Kidney epithelial cell (primary cell): ENCODE measurements at regions not wholly inside any gene's neighbourhood (a gene's known extent, or its start where the extent isn't known, plus 50 kb on each side); places are given as distances from the start of the nearest gene placed in this dataset.

Experiments used
- DNase-seq: peaks from one replicate; pipeline ENCODE4 v3.0.0-alpha.2; 2010; ENCODE audit warnings: low read depth
- H3K27me3 ChIP-seq: 2 replicates; pipeline ENCODE4 v1.6.0; 2011; ENCODE audit warnings: low read length; ENCODE audit not compliant: control insufficient read depth, insufficient read depth
- H3K36me3 ChIP-seq: 2 replicates; pipeline ENCODE4 v1.5.1; 2011; ENCODE audit warnings: low read length; ENCODE audit not compliant: control insufficient read depth, insufficient read depth
- H3K4me3 ChIP-seq: 2 replicates; pipeline ENCODE4 v1.5.1; 2011; ENCODE audit warnings: low read depth, mild to moderate bottlenecking, control low read depth, low read length
- TF ChIP-seq, protein P1 (sequence below): IDR thresholded peaks from 2 replicates; pipeline ENCODE4 v1.5.1; 2011; ENCODE audit warnings: mild to moderate bottlenecking, moderate library complexity, low read length, control low read depth, inconsistent platforms; ENCODE audit not compliant: insufficient read depth, poor library complexity, severe bottlenecking

DNA sequence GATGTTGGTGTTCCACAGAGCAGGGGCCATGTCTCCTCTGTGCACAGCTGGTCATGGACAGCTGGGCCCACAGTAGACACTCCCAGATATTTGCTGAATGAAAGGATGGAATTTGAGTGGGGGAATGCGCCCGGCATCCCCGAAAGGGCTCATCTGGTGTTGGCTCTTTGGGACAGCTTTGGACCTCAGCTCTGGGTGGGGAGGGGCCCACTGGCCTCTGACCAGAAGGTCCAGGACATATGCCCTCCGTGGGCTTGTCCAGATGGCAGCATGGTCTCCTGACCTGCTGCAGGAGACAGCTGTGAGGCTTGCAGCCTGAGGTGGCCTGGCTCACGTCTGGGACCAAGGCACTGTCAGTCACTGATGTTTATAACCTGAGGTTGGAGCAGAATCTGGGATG lies 160.4 kb upstream of the AJAP1 start:
- TF ChIP-seq, protein P1, sequence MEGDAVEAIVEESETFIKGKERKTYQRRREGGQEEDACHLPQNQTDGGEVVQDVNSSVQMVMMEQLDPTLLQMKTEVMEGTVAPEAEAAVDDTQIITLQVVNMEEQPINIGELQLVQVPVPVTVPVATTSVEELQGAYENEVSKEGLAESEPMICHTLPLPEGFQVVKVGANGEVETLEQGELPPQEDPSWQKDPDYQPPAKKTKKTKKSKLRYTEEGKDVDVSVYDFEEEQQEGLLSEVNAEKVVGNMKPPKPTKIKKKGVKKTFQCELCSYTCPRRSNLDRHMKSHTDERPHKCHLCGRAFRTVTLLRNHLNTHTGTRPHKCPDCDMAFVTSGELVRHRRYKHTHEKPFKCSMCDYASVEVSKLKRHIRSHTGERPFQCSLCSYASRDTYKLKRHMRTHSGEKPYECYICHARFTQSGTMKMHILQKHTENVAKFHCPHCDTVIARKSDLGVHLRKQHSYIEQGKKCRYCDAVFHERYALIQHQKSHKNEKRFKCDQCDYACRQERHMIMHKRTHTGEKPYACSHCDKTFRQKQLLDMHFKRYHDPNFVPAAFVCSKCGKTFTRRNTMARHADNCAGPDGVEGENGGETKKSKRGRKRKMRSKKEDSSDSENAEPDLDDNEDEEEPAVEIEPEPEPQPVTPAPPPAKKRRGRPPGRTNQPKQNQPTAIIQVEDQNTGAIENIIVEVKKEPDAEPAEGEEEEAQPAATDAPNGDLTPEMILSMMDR = no peak
- no peak for DNase-seq
- H3K4me3 ChIP-seq = no peak overlapping the region
- H3K27me3 ChIP-seq = no peaks in the 10 kb centered on the region
- no peaks in the 10 kb centered on the region for H3K36me3 ChIP-seq

DNA sequence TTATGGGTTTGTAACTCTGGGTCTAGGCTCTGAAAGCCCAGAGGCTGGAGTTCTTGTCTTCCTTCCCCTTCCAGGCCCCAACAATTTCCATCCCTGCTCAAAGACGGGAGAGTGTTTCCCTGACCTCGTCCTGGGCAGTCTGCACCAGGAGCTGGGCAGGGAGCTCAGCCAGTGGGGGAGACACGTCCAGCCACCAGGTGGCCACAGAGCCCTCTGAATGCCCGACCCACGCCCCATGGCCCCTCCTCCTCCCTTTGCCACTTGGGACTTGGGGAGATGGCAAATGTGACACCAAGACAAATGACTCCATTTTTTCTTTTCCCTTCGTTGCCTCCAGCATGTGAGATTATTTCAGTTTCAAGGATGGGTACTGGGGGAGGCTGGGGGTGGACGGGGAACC lies 159.9 kb upstream of the AJAP1 start:
- TF ChIP-seq, protein P1 = no peak
- no peak for DNase-seq
- Histone ChIP-seq H3K36me3 (no peaks in the 10 kb centered on the region), H3K27me3 (no peaks in the 10 kb centered on the region), H3K4me3 (no peak overlapping the region)

DNA sequence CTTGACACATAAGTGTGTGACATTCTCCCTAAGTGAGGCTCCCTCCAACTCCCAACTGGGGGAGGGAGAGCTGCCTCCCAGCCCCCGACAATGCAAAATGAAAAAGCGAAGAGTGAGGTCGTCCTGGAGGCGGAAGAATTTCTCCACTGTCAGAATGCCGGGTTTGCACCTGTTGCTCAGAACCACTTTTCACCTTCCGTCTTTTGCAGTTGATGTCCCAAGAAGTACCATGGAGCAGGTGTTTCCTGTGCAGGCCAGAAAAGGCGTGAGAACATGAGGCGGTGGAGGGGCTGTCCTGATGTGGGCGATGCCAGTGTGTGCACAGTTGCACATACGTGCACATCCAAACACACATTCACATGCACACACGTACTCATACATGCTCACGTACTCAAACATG lies 158.6 kb upstream of the AJAP1 start:
- H3K27me3 ChIP-seq = no peaks in the 10 kb centered on the region
- no peak for DNase-seq
- no peak overlapping the region for H3K4me3 ChIP-seq
- TF ChIP-seq, protein P1 = no peak
- H3K36me3 ChIP-seq = no peaks in the 10 kb centered on the region

DNA sequence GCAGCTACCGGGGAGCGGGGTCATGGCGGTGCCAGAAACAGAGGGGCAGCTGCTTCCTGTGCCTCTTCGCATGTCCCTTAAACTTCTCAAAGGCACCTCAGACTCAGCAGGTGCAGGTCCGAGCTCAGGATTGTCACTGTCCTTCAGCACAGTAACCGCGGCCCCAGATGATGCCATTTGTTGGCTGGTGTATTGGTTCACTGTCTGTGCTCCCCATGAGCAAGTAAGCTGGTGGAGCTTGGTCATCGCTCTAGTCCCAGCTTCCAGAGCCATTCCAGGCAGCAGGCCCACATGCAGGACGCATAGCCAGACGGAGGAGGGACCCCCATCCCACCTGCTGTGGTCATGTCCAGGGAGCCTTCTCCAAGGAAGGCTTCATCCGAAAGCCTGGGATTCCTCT lies 154.0 kb upstream of the AJAP1 start:
- Histone ChIP-seq H3K4me3 (no peak overlapping the region), H3K27me3 (no peaks in the 10 kb centered on the region), H3K36me3 (no peaks in the 10 kb centered on the region)
- TF ChIP-seq, protein P1 = no peak
- no peak for DNase-seq

DNA sequence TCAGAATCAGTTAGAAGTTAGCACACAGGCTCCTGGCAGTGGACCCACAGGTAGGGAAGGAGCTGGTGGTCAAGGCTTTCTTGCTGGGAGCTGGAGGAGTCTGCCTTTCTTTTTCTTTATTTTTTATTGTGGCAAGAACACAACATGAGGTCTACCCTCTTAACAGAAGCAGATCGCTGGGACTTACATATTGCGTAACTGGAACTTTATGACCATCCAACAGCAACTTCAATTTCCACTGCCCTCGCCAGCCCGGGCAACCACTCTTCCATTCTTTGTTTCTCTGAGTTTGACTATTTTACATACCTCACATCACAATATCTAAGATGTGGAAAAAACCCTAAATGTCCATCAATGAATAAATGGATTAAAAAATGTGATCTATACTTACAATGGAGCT lies 147.8 kb upstream of the AJAP1 start:
- TF ChIP-seq, protein P1 = no peak
- H3K27me3 ChIP-seq = no peaks in the 10 kb centered on the region

DNA sequence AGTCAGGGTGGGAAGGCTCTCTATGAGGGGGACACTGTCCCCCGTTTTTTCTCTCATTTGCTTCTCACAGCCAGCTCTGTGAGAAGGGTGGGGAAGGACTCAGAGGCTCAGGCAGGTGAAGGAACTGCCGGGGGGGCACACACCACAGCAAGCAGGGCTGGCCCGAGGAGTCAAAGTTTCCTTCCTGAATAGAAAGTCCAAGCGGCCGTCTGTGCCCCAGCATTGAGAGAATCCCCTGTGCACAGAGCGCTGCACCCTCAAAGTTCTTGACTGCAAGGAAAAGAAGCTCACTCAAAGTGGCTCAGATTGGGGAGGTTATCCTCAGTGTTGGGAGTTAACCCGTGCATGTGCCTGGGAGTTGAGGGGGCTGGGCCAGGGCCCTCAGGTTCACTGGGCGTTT lies 145.2 kb upstream of the AJAP1 start:
- no peak for DNase-seq
- TF ChIP-seq, protein P1 = no peak
- Histone ChIP-seq H3K36me3 (no peaks in the 10 kb centered on the region), H3K27me3 (no peaks in the 10 kb centered on the region), H3K4me3 (no peak overlapping the region)

More for the DNA sequence above, 147.8 kb upstream of the AJAP1 start:
- no peak overlapping the region for H3K4me3 ChIP-seq
- H3K36me3 ChIP-seq = no peaks in the 10 kb centered on the region
- DNase-seq = no peak
